ENCODE measurements at regions not wholly inside any gene's neighbourhood (a gene's known extent, or its start where the extent isn't known, plus 50 kb on each side); places are given as distances from the start of the nearest gene placed in this dataset.

DNA sequence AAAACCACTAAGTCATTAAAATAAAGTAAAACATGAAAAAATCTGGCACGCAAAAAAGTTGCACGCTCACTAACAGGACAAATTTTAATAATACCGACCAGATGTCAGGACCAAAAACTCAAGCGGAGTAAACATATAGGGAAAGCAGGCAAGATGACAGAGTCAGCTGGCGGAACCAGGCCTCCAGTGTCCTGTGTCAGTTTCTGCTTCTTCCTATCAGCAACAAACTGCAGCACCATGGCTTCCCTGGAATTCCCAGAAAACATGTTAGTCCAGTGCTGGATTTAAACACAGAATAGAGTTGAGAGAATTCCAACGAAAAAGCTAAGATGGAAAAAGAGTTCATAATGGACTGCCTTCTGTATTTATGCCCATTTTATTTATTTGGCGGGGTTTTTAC, 169.1 kb upstream of the ARHGEF26 start:
- TF ChIP-seq EZH2 (IDR thresholded peaks at IDR 0.05; ENCODE audit: borderline replicate concordance, control insufficient read depth, low read depth, low read length): no peak
- TF ChIP-seq, protein P1, sequence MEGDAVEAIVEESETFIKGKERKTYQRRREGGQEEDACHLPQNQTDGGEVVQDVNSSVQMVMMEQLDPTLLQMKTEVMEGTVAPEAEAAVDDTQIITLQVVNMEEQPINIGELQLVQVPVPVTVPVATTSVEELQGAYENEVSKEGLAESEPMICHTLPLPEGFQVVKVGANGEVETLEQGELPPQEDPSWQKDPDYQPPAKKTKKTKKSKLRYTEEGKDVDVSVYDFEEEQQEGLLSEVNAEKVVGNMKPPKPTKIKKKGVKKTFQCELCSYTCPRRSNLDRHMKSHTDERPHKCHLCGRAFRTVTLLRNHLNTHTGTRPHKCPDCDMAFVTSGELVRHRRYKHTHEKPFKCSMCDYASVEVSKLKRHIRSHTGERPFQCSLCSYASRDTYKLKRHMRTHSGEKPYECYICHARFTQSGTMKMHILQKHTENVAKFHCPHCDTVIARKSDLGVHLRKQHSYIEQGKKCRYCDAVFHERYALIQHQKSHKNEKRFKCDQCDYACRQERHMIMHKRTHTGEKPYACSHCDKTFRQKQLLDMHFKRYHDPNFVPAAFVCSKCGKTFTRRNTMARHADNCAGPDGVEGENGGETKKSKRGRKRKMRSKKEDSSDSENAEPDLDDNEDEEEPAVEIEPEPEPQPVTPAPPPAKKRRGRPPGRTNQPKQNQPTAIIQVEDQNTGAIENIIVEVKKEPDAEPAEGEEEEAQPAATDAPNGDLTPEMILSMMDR (IDR thresholded peaks at IDR 0.05 in 2 of 3, conservative IDR thresholded peaks at IDR 0.05 in 1 of 3; ENCODE audit: control insufficient read depth in 2 of 3, extremely low read depth in 1 of 3, insufficient read depth in 1 of 3, low read depth in 3 of 3, low read length in 3 of 3): no peak
- no peak for TF ChIP-seq EP300 (IDR thresholded peaks at IDR 0.05; ENCODE audit: borderline replicate concordance in 1 of 2, control insufficient read depth in 1 of 2, low read depth in 2 of 2, low read length in 2 of 2)
- TF ChIP-seq WRNIP1 (IDR thresholded peaks at IDR 0.05; ENCODE audit: borderline replicate concordance, low read depth, low read length): no peak
- TF ChIP-seq ZNF384 (IDR thresholded peaks at IDR 0.05; ENCODE audit: borderline replicate concordance, low read depth, low read length): no peak
- no peak for TF ChIP-seq EED (IDR thresholded peaks at IDR 0.05; ENCODE audit: low read depth)
- TF ChIP-seq, protein P2, sequence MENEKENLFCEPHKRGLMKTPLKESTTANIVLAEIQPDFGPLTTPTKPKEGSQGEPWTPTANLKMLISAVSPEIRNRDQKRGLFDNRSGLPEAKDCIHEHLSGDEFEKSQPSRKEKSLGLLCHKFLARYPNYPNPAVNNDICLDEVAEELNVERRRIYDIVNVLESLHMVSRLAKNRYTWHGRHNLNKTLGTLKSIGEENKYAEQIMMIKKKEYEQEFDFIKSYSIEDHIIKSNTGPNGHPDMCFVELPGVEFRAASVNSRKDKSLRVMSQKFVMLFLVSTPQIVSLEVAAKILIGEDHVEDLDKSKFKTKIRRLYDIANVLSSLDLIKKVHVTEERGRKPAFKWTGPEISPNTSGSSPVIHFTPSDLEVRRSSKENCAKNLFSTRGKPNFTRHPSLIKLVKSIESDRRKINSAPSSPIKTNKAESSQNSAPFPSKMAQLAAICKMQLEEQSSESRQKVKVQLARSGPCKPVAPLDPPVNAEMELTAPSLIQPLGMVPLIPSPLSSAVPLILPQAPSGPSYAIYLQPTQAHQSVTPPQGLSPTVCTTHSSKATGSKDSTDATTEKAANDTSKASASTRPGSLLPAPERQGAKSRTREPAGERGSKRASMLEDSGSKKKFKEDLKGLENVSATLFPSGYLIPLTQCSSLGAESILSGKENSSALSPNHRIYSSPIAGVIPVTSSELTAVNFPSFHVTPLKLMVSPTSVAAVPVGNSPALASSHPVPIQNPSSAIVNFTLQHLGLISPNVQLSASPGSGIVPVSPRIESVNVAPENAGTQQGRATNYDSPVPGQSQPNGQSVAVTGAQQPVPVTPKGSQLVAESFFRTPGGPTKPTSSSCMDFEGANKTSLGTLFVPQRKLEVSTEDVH (IDR thresholded peaks at IDR 0.05; ENCODE audit: low read depth, partially characterized antibody): no peak
- TF ChIP-seq POLR2A (IDR thresholded peaks at IDR 0.05; ENCODE audit: low read depth, low read length): no peak
- TF ChIP-seq CHD1 (IDR thresholded peaks at IDR 0.05; ENCODE audit: low read depth, low read length): no peak
- no peak for TF ChIP-seq HDAC2 (IDR thresholded peaks at IDR 0.05)

All from GM12878 (cell line).